ENCODE measurements at regions not wholly inside any gene's neighbourhood (a gene's known extent, or its start where the extent isn't known, plus 50 kb on each side); places are given as distances from the start of the nearest gene placed in this dataset.
"Not testable (repeated sequence)": the region's sequence is repeated elsewhere in the genome, so short reads cannot be mapped to it uniquely, and the experiment has no call there.

DNA sequence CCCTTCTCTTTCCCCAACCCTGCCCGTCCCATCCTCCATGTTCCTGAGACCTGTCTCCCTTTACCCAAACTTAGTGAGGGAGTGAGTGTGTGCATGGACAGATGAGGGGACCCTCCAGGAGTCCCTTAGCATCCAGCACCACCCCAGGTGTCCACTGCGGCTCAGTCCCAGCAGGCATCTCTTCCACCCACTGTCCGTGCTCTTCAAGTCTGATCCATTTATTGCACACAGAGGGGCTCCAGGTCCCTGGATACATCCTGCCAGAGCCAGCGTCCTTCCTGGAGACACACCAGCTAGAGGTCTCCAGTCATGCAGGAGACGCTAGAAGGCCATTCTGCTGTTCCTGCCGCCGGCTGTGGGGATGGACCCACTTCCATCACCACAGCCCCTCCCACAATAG lies 239.2 kb downstream of the ADGRD1 start:
- DNase-seq: no peak

DNA sequence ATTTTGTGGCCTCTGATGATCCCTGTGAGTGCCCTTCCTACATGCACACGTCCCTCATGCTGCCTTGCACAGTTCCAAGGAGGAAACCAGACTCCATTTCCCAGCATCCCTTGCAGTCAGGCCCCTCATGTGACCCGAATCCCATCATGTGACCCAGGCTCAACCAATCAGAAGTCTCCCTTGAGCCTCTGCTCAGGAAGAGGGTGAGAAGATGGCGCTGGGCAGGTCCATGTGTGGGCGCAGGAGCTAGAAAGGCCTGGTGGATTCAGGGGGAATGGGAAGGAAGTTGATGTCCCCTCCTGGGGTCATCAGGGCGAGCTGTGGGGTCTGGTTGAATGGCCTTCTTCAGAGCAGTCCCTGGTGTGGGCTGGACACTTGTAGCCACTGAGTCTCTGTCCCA lies 240.5 kb downstream of the ADGRD1 start:
- no peak for DNase-seq

DNA sequence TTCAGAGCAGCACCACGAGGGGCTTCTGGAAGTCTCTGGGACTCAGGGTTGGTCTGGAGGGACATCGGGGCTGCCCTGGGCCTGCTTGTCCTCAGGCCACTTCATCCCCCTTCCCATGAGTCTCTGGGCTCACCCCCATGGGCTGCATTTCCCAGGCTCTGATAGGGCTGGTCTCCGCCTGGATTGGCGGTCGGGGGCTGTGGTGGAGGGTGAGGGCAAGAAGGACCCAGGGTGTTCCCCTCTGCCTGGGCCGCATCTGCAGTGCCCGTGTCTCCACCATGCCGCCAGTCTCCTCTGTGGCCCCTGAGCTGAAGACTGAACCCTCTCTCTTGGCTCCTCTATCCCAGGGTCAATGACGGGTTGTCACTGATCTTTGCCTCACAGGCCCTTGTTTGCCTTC lies 242.1 kb downstream of the ADGRD1 start:
- no peak for DNase-seq

DNA sequence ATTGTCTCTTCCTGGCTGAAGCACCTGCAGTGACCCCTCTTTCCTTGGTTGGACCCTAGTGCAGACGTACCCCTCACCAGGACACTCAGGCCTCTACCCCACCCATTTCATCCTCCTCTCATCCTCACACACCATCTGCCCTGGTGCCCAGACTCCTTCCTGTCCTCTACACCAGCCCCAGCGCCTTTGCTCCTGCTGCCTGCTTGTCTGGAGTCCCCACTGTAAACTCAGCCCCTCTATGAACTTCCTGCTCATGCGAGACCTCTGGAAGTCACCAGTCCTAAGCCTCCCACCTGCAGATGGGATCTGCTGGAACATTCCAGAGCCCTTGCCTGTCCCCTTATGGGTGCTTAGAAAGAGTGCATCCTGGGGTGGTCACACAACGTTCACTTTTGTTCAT lies 242.5 kb downstream of the ADGRD1 start:
- no peak for DNase-seq

DNA sequence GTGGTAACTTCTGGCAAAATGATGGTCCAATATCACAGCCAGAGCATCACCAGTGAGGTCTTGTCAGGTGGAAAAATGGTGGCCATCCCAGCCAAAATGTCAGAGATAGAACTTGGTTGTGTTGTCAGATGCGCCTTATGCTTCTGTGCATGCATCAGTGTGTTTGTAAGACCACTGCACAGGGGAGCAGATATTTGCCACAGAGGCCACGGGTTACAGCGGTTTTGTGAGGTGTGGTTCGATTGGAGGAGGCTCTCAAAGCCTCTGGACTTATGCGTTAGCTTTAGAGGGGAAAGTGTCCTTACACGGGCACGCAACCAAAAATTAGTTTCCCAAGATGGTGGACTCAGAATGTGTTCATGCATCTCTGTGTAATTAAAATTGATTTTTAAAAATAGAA lies 243.8 kb downstream of the ADGRD1 start:
- DNase-seq: no peak

DNA sequence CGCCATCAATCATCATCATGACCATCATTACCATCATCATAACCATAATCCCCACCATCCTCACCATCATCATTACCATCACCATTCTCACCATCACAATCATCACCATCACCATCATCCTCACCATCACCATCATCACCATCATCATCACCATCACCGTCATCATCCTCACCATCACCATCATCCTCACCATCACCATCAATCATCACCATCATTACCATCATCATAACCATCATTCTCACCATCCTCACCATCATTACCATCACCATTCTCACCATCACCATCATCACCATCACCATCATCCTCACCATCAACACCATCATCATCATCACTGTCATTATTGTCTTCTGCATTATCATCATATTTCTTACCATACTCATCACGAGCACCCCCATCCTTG lies 245.5 kb downstream of the ADGRD1 start:
- DNase-seq: no peak

DNA sequence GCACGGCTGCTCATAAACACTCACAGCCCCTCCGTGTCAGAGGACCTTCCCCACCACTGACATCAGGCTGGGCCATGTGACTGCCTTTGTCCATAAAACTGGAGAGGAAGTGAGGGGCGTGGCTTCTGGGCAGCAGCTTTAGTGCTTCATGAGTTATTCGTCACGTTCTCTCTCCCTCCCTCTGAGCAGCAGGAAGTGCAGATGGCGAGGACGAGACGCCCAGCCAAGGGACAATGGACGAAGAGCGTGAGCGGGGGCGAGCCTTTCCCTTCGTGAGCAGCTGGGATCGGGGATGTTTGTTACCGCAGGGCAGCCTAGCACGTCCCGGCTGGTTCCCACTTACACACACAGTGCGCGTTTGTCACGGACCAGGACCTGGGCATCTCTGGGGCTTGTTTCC lies 248.2 kb downstream of the ADGRD1 start:
- DNase-seq: not testable (repeated sequence)

DNA sequence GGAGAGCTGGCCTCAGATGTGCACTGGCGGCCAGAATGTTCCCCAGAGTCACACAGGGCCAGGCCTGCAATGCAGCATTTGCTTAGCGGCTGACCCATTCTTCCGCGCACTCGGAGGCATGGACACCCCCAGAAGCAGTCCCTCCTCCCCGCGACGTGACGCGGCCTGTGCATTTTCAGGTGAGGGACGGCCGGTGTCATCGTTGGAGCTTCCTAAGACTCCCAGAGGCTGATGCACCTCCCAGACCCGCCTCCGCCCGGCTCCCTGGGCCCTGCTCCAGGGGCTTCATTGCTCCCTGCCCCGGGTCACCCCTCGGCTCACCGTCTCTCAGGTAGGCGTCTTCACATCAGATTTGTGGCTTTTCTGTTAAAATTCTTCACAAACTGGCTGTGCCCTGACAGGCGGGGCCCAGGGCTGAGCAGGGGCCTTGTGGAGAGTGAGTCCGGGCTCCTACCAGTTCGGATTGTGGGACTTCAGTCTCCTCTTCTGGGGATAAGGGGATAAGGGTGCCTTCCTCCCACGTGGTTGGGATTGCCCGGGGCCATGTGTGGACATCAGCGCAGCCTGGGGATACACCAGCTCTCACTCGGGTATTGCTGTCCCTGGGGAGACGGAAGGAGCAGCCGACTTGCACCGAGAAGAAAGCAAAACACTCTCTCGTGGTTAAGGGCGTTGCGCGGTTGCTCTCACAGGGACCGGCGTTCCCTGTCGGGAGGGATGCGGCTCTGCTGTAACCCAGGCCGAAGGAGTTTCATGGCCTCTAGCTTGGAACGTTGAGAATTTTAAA lies 249.1 kb downstream of the ADGRD1 start:
- DNase-seq: no peak

DNA sequence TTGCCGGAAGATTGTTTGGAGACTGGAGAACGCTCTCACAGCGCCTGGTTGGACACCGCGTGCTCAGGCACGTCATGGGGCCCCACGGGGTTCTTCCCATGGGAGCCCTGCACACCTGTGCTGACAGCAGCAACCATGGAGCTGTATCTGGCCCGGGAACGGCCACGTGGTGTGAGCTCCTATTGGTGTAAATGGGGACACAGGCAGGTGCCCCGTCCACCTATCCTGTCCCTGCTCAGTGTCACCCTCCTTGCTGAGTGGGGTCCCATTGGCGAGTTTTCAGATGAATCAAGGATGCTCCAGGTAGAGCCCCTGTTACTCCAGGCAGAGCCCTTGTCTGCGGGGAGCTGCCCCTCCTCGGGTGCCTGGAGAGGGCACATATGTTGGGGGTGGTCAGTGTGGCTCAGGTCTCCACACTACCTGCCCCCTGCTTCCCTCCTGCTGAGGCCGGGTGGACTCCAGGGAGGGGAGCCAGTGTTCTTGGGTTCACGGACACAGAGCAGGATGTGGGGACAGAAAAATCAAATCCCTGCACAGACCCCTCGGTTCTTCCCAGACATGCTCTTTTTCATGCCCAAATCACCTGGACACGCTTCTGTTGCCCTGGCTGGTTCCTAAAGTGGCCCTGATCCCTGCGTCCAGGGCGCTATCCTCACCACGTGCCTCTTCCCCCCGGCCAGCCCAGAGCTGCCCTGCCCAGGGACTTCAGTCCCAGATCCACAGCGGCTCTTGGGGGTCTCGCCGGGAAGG lies 250.1 kb downstream of the ADGRD1 start:
- no peak for DNase-seq

DNA sequence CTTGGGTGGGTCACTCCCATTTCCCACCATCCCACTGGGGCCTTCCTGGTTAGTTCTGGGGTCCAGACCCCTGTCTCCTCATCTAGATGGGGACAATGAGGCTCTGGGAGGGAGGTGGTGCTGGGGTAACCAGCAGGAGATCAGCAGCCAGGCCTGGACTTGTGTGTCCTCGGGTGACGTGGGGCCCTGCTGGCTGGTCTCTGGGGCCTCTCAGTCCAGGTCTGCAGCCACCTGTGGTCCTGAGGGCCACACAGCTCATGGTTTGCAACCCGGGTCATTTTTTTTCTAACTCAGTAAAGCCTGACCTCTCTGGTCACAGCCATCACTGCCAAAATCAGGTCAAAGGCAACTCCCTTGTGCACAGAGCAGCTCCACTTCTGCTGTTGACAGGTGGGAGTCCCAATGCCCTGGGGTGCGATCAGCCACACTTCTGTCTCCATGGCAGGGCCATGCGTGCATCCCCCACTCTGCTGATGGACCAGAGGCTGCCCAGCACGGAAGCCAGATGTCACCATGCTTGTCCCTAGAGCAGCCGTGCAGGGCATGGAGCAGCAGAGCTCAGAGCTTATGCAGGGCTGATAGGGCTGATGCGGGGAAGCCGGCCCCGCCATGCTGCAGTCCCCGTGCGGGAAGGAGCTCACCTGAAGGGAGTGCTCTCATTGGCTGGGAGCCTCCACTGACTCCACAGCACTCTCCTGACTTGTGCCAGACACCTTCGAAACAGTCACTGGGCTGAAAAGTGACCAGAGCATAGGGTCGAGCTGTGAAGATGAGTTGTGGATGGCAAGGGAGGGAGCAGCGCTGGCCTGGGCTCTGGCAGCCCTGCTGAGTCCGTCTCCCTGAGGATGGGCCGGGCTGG lies 250.9 kb downstream of the ADGRD1 start:
- no peak for DNase-seq

DNA sequence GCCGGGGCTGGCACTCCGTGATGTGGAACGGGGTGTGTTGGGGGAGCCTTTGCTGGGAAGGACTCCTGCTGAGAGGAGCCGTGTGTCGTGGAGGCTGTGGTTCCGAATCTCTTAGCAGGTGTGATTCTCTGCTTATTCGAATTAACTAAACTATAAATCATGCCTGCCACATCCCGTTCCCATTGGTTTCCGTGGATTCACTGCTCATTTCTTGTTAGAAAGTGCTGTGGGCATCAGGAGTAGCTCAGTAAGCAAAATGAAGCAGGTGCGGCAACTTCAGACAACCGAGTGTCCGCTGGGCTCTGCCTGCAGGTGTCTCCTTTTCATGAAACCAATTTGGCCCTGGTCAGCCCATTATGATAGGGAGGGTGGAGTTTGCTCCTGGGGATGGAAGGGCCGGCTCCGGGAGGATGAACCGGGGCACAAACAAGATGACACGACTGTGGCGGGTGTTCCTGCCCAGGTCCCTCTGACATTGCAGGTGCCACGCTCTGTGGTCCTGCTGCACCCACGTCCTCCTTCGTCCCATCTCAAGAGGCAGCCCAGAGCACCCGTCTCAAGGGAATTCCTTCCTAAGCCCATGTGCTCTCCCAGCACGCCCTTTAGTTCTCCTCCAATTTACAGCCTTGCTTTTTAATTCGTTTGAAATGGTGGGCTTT lies 251.7 kb downstream of the ADGRD1 start:
- DNase-seq: not testable (repeated sequence)

DNA sequence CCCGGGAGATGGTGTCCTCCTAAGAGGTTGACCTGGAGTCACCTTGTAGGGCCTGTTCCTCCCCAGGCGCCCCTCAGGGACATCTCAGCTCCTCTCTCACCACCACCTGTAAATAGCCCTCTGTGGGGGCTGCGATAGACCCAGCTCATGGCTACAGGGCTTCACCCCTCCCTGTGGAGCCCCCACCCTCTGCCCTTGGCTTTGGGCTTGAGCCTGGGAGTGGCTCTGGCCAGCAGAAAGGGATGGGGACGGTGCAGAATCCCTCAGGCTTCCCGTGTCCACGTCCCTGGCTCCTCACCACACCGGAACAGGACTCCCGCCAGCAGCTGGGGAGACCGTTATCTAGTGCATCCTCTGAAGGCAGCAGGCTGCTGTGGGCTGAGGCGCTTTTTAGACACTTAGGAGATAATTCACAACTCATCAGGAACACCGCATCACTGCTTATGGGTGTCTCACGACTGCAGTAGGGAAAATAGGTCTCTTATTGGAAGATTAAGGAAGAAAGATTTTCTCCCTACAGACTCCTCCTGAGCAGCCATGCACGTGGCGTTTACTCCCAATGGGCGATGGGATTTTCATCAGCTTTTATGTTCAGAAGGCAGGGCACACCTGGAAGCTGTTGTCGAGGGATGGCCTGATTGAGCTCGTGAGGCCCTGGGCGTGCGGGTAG lies 253.1 kb downstream of the ADGRD1 start:
- not testable (repeated sequence) for DNase-seq

DNA sequence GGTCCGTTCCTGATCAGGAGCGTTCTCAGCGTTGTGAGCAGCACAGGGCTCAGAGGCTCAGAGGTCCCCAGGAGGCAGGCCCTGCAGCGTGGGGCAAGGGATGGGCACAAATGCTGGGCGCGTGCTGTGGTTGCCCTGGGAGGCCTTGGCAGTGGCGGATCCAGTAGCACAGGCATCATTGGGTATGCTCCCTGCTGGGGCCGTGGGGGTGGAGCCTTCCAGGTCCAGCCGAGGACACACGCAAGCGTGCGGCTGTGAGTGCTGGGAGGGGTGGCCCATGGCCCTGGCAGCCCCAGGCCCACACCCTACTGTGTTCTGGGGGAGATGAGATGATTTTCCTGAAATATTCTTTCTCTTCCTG lies 253.6 kb downstream of the ADGRD1 start:
- not testable (repeated sequence) for DNase-seq

DNA sequence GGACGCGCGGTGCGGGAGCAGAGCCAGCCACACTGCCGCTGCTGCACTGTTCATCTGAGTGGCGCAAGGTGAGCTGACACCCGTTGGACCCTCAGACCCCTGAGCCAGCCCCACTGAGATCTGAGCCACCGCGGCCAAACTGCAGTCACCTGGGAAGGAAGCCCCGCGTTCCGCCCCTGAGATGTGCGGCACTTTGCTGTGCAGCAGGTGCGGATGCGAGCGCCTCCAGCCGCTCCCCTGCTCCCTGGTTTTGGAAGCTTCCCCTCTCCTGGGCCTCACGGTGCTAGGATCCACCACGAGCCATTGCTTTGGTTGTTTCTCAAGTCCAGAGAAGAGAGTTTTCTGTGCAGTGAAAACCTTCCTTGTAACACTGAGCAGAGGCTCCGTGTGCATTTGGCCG lies 254.1 kb downstream of the ADGRD1 start:
- DNase-seq: not testable (repeated sequence)

DNA sequence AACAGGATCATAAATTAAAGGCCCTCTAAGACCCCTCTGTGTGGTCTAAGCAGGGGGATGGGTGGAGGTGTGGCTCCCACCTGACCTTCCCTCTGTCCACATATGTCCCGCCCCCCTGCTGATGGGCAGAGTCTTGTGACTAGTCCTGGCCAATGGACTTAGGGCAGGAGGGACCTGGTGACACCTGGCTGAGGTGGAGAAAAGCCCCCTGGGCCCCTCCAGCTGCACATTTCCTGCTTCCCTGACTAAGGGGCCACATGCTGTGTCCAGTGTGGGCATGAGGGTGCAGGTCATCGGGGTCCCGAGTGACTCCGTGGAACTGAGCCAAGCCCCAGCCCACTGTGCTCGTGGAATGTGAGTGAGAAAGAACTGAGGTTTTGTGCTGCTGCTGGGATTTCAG lies 254.7 kb downstream of the ADGRD1 start:
- no peak for DNase-seq

DNA sequence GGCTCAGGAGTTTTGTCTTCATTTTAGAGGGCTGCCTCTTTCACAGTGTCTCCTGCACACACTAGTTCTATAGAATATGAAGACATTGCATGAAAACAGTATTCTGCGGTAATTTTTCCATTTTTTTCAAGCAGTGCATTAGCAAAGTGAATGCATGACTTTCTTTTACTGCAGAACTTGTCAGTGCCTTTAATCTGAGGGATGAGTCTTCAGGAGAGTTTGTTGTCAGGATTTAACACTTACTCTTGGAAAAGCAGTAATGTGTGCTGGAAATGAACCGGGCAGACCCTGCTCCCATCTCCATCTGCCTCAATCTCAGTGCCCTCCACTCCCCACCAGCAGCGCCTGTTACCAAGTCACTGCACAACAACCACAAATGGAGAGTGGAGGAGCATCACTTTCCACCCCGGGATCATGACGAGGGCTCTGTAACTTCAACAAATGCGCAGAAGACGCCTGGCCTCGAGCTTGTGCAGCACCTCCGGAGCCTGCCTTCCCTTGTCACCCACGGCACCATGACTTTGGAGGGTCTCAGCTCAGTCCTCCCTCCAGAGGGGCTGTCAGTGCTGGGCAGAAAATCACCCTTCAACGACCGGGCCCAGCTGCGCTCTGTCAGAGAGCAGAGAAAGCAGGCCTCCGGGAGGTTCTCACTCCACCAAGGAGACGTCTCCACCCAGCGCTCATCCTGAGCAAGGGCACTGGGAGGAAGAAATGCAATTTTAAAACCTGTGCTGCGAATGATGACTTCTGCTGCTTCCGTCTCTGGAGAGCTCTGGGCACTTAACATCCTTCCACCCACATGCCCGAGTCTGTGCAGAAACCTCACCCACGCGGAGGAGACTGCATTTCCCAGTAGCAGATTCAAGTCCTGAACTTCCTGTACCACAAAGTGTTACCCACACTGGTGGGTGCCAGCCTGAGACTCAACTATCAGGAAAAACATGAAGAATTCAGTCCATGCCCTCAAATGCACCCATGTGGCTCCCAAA lies 255.7 kb downstream of the ADGRD1 start:
- DNase-seq: no peak

DNA sequence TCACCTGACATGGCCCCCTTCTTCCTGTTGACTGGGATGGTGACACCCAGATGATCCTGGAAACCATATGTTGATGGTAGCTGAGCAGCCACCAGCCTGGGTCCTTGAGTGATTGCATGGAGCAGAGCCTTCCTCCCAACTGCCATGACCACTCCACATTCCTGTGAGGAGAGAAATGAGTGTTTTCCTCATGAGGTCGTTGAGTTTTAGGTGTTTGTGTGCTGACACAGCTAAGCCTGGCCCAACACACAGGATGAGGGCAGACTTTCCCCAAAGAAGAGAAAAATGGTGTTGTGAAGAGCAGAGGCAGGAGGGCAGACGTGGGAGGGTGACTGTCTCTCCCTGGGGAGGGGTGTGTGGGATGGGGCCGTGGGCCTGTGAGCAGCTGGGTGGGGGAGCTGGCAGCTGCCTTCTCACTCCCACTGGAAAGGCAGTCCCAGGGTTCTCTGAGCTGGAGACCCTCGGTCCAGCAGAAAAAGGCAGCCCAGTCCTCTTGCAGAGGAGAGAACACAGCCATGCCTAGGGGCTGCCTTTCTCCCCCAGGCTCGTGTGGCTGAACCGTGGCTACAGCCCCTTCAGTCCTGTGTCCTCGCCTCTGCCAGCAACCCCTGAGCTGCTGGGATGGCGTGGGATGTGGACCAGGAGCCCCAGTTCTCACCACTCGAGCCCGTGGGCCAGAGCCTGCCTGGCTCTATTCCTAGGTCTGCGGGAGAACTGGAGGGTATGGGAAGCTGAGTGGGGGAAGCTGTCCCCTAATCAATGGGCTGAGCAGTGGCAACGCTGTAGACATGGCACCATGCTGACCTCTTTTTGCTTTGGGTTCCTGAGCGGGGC lies 257.0 kb downstream of the ADGRD1 start:
- DNase-seq: no peak

DNA sequence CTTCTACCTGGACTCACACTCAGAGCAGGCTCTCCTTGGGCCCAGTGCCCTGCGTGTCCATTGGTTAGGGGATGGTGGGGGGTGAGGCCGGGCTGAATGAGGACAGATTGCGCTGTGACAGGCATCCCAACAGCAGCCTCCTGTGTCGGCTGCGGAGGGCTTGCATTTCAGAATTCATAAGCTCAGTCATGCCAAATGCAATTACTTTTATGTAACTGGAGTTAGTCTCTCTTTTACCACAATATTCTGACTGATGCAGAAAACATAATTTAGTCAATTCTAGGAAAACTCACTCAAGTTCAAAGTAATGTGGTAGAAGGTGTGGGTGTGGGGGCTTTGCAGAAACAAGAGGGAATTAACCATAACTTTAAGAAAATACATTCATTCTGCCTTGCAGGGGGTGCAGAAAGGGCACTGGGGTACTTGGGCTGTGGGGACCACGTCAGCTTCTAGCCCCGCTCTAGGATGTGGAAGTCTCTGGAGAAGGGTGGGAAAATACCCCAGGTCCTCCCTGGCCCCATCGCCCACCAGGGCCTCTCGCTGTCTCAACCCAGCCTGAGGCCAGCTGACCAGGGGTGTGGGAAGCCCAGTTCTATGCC lies 257.7 kb downstream of the ADGRD1 start:
- DNase-seq: no peak

DNA sequence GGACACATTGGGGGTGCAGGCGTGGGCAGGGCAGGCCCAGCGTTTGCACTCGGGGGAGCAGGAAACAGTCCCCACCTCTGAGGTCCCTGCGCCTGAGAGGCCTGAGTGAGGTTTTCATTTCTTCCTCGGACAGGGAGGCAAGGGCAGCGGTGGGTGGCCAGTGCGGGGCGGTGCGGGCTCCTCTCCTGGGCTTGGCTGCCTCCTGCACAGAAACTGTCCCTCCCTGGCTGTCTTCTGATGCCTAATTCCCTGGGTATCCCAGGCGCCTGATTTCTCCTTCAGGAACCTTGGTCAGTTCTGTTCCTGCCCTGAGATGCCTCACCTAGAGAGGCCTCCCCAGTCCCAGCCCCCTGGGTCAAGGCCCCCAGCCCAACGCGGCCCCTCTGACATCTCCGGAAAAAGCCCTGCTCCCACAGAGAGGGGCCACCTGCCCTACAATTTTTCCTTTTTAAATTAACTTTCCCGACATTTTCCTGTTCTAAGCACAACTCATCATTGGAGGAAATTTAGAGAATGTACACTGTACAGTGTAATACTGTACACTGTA lies 260.3 kb downstream of the ADGRD1 start:
- no peak for DNase-seq

Measured in activated CD4-positive, alpha-beta T cell treated with anti-CD3 and anti-CD28 coated beads, Interleukin-2, amount 50 U/mL, for 4 hours (primary cell).